ENCODE measurements at regions not wholly inside any gene's neighbourhood (a gene's known extent, or its start where the extent isn't known, plus 50 kb on each side); places are given as distances from the start of the nearest gene placed in this dataset.

GRCh38 chr16:24433706-24434105 lies 105.7 kb upstream of the RBBP6 start:
- no peak for TF ChIP-seq CTCF (IDR thresholded peaks at IDR 0.05; ENCODE audit: low read depth, low read length, missing control alignments)
- DNase-seq (ENCODE audit: low read depth) = no peak
- H3K4me3 ChIP-seq (ENCODE audit: low read depth, low read length) = no peak overlapping the region

GRCh38 chr16:24440306-24440705 lies 99.1 kb upstream of the RBBP6 start:
- no peak for TF ChIP-seq CTCF (IDR thresholded peaks at IDR 0.05; ENCODE audit: low read depth, low read length, missing control alignments)
- DNase-seq (ENCODE audit: low read depth) = no peak
- no peak overlapping the region for H3K4me3 ChIP-seq (ENCODE audit: low read depth, low read length)

- H3K4me3 ChIP-seq (ENCODE audit: low read depth, low read length) = no peak overlapping the region
- TF ChIP-seq CTCF (IDR thresholded peaks at IDR 0.05; ENCODE audit: low read depth, low read length, missing control alignments) = no peak
These were observed 96.7 kb upstream of the RBBP6 start for GRCh38 chr16:24442631-24443030.

GRCh38 chr16:24445216-24445615 lies 94.2 kb upstream of the RBBP6 start:
- H3K4me3 ChIP-seq (ENCODE audit: low read depth, low read length) = no peak overlapping the region
- TF ChIP-seq CTCF (IDR thresholded peaks at IDR 0.05; ENCODE audit: low read depth, low read length, missing control alignments) = no peak
- no peak for DNase-seq (ENCODE audit: low read depth)

More at GRCh38 chr16:24442631-24443030, 96.7 kb upstream of the RBBP6 start:
- no peak for DNase-seq (ENCODE audit: low read depth)

- TF ChIP-seq CTCF (IDR thresholded peaks at IDR 0.05; ENCODE audit: low read depth, low read length, missing control alignments) = no peak
- DNase-seq (ENCODE audit: low read depth) = no peak
- no peak overlapping the region for H3K4me3 ChIP-seq (ENCODE audit: low read depth, low read length)
These were observed 93.2 kb upstream of the RBBP6 start for GRCh38 chr16:24446189-24446588.

- TF ChIP-seq CTCF (IDR thresholded peaks at IDR 0.05; ENCODE audit: low read depth, low read length, missing control alignments) = no peak
- H3K4me3 ChIP-seq (ENCODE audit: low read depth, low read length) = no peak overlapping the region
- DNase-seq (ENCODE audit: low read depth) = no peak
These were observed 86.6 kb upstream of the RBBP6 start for GRCh38 chr16:24452724-24453123.

- no peak for DNase-seq (ENCODE audit: low read depth)
- no peak for TF ChIP-seq CTCF (IDR thresholded peaks at IDR 0.05; ENCODE audit: low read depth, low read length, missing control alignments)
- no peak overlapping the region for H3K4me3 ChIP-seq (ENCODE audit: low read depth, low read length)
These were observed 76.0 kb upstream of the RBBP6 start for GRCh38 chr16:24463196-24463945.

Data from GM12864 (cell line).